K562 (cell line): ENCODE measurements at regions not wholly inside any gene's neighbourhood (a gene's known extent, or its start where the extent isn't known, plus 50 kb on each side); places are given as distances from the start of the nearest gene placed in this dataset.

Experiments used
- ATAC-seq: fragments of 200-7000 bp; cut with Tn5 transposase; 3 replicates; pipeline ENCODE4 v1.9.1; 2020; ENCODE audit warnings: moderate library complexity
- BruUV-seq: library from RNA; stranded (reverse); fragments of 400-500 nt; replicated peaks from 2 replicates; lab custom pipeline; 2021; lab: Mats Ljungman, UMichigan
- CTCF ChIA-PET: fragments of 300-600 bp; formaldehyde crosslinking; extraction: SDS; loops from one replicate; lab custom pipeline; 2021; ENCODE audit warnings: low intra/inter-chr PET ratio; lab: Yijun Ruan, JAX
- POLR2A ChIA-PET: fragments of 300-600, 350-650 bp; sonication (Branson Sonifier 250); formaldehyde crosslinking; extraction: SDS; loops from one replicate; lab custom pipeline; 2021; ENCODE audit warnings: antibody characterized with exemption, inconsistent platforms; lab: Yijun Ruan, JAX
- DNase-seq, 4 experiments: peaks; one replicate each; pipeline versions ENCODE4 v3.0.0 to v3.0.0-alpha.2; 2011 to 2018; ENCODE audit warnings: low spot score in 3 of 4, mixed read lengths in 3 of 4; ENCODE audit errors: extremely low read depth in 1 of 4
- FAIRE-seq: peaks from 2 replicates; lab custom pipeline; 2011; peaks lifted over from hg19 to GRCh38; lab: Jason Lieb, UNC
- H2AFZ ChIP-seq: 2 replicates; pipeline ENCODE4 v1.6.0; 2011; ENCODE audit warnings: low read depth, low read length, control low read depth, inconsistent platforms
- H3K27ac ChIP-seq: fragments of 200-600 bp; 3 replicates; pipeline ENCODE4 v1.8.0; 2011; ENCODE audit warnings: low read depth, mild to moderate bottlenecking, control low read depth, inconsistent platforms, low read length, moderate library complexity, mixed read lengths; ENCODE audit errors: extremely low read depth
- H3K27me3 ChIP-seq, 2 experiments: fragments of 300-600 bp in 1 of 2; 2 replicates in 1 of 2; 3 replicates in 1 of 2; pipeline versions ENCODE4 v1.6.0 to v1.8.0; 2011; ENCODE audit warnings: inconsistent platforms in 2 of 2, low read length in 2 of 2, mild to moderate bottlenecking in 1 of 2, mixed read lengths in 1 of 2, moderate library complexity in 1 of 2; ENCODE audit not compliant: control insufficient read depth in 2 of 2, insufficient read depth in 2 of 2
- H3K36me3 ChIP-seq: fragments of 300-600 bp; 3 replicates; pipeline ENCODE4 v1.8.0; 2011; ENCODE audit warnings: mild to moderate bottlenecking, low read length, inconsistent platforms; ENCODE audit not compliant: control insufficient read depth, insufficient read depth
- H3K4me1 ChIP-seq, 2 experiments: fragments of 200-600 bp in 1 of 2; replicated peaks in 1 of 2; 2 replicates in 1 of 2; 3 replicates in 1 of 2; pipeline versions ENCODE4 v1.5.1 to v1.8.0; 2011; ENCODE audit warnings: inconsistent platforms in 2 of 2, low read length in 2 of 2, mild to moderate bottlenecking in 1 of 2, mixed read lengths in 1 of 2, moderate library complexity in 1 of 2; ENCODE audit not compliant: control insufficient read depth in 2 of 2, insufficient read depth in 2 of 2
- H3K4me2 ChIP-seq: 2 replicates; pipeline ENCODE4 v1.6.1; 2011; ENCODE audit warnings: low read length, control low read depth, inconsistent platforms, mixed read lengths; ENCODE audit not compliant: insufficient read depth
- H3K4me3 ChIP-seq: fragments of 200-600 bp; sonication (generic), shearing (Covaris generic); 2 replicates; pipeline ENCODE4 v1.5.1; 2016; ENCODE audit warnings: control low read depth, inconsistent platforms
- H3K79me2 ChIP-seq: fragments of 200-600 bp; 3 replicates; pipeline ENCODE4 v1.8.0; 2011; ENCODE audit warnings: low read length, inconsistent platforms; ENCODE audit not compliant: control insufficient read depth, insufficient read depth
- H3K9ac ChIP-seq, 2 experiments: 2 replicates each; pipeline versions ENCODE4 v1.6.0 to v1.6.1; 2011; ENCODE audit warnings: low read depth in 2 of 2, low read length in 2 of 2, control low read depth in 1 of 2, inconsistent platforms in 1 of 2, mild to moderate bottlenecking in 1 of 2, mixed read lengths in 1 of 2; ENCODE audit not compliant: insufficient read depth in 1 of 2
- H3K9me1 ChIP-seq: one replicate; pipeline ENCODE4 v1.6.0; 2011; ENCODE audit warnings: inconsistent platforms, mild to moderate bottlenecking, low read length, moderate library complexity; ENCODE audit not compliant: control insufficient read depth, insufficient read depth
- H3K9me3 ChIP-seq: replicated peaks from 2 replicates; pipeline ENCODE4 v1.5.1; 2011; ENCODE audit warnings: low read depth, low read length, inconsistent platforms; ENCODE audit not compliant: control insufficient read depth, insufficient read depth
- H4K20me1 ChIP-seq: replicated peaks from 2 replicates; pipeline ENCODE4 v1.6.1; 2011; ENCODE audit warnings: low read length, inconsistent platforms, mixed read lengths; ENCODE audit not compliant: control insufficient read depth, insufficient read depth
- BRD4 ChIP-seq: fragments of 200-600 bp; sonication (generic); IDR thresholded peaks from 2 replicates; pipeline ENCODE4 v1.6.1; 2017; ENCODE audit warnings: inconsistent platforms
- CBFA2T2 ChIP-seq: fragments of 450-650 bp; conservative IDR thresholded peaks from 2 replicates; pipeline ENCODE4 v1.6.1; 2017; ENCODE audit warnings: mild to moderate bottlenecking
- CC2D1A ChIP-seq: fragments of 450-650 bp; IDR thresholded peaks from 2 replicates; pipeline ENCODE4 v1.6.1; 2017; ENCODE audit warnings: mild to moderate bottlenecking
- KAT8 ChIP-seq: fragments of 450-650 bp; IDR thresholded peaks from 2 replicates; pipeline ENCODE4 v1.6.1; 2016; ENCODE audit warnings: low read depth, mild to moderate bottlenecking
- NBN ChIP-seq: fragments of 450-650 bp; IDR thresholded peaks from 2 replicates; pipeline ENCODE4 v1.6.1; 2016; ENCODE audit warnings: low read depth, mild to moderate bottlenecking
- RNF219 ChIP-seq: fragments of 250-450 bp; sonication (Bioruptor Pico); IDR thresholded peaks from 2 replicates; pipeline ENCODE4 v1.5.0; 2022; ENCODE audit warnings: mild to moderate bottlenecking
- SRF ChIP-seq, 2 experiments: fragments of 250-450, 450-650 bp in 1 of 2; sonication (Bioruptor Pico) in 1 of 2; sonication (generic) in 1 of 2; formaldehyde crosslinking; IDR thresholded peaks; 2 replicates each; pipeline versions ENCODE4 v1.5.0 to v1.5.1; 2020 to 2022; ENCODE audit warnings: mild to moderate bottlenecking in 1 of 2, missing genetic modification reagents in 1 of 2
- TEAD4 ChIP-seq, 2 experiments: sonication (generic) in 1 of 2; formaldehyde crosslinking in 1 of 2; IDR thresholded peaks; 2 replicates each; pipeline versions ENCODE4 v1.6.1 to v1.8.0; 2012 to 2022; ENCODE audit warnings: borderline replicate concordance in 1 of 2, inconsistent platforms in 1 of 2, low read length in 1 of 2, mild to moderate bottlenecking in 1 of 2, missing genetic modification reagents in 1 of 2
- ZNF175 ChIP-seq: fragments of 200-800 bp; sonication (Bioruptor generic); IDR thresholded peaks from 2 replicates; pipeline ENCODE4 v1.6.1; 2016; ENCODE audit warnings: low read depth, mild to moderate bottlenecking, missing genetic modification characterization, missing compliant biosample characterization
- WGBS: fragments of 100-300 bp; shearing (Covaris generic); methylation state at CpG from one replicate; pipeline ENCODE4 v1.1.6; 2016; ENCODE audit warnings: low coverage, mixed read lengths; ENCODE audit not compliant: insufficient coverage; ENCODE audit errors: missing lambda C conversion rate; 5-methylcytosine and 5-hydroxymethylcytosine counted together
- in situ Hi-C: fragments of 300-500 bp; cut with MboI; formaldehyde crosslinking; loops from 4 replicates; pipeline ENCODE4 v1.15.0; 2018; ENCODE audit warnings: inconsistent platforms, mixed read lengths
- intact Hi-C: fragments of 100-400 bp; cut with micrococcal nuclease; formaldehyde crosslinking; loops from 2 replicates; pipeline ENCODE4 v1.14.2; 2022

GRCh38 chr13:92951273-92951890 lies 275.2 kb upstream of the GPC6 start:
- Histone ChIP-seq H4K20me1 (no peaks in the 10 kb centered on the region), H3K4me3 (no peak overlapping the region), H3K27ac (no peak overlapping the region), H3K27me3 (no peaks in the 10 kb centered on the region), H2AFZ (no peak overlapping the region), H3K9me3 (no peaks in the 10 kb centered on the region), H3K36me3 (no peaks in the 10 kb centered on the region), H3K4me2 (no peak overlapping the region), H3K79me2 (no peaks in the 10 kb centered on the region), H3K9me1 (no peaks in the 10 kb centered on the region), H3K9ac (no peak overlapping the region), H3K4me1 (no peaks in the 10 kb centered on the region)
- intact Hi-C loops = no loop called here
- 3% methylated on average over 6 of the region's 7 CpGs for WGBS
- no peak for TF ChIP-seq CBFA2T2
- no TSS peak for BruUV-seq
- in situ Hi-C loops = no loop called here
- DNase-seq (no peak), ATAC-seq (no peak), FAIRE-seq (no peak)
- CTCF ChIA-PET = no interaction called here
- POLR2A ChIA-PET = no interaction called here

DNA sequence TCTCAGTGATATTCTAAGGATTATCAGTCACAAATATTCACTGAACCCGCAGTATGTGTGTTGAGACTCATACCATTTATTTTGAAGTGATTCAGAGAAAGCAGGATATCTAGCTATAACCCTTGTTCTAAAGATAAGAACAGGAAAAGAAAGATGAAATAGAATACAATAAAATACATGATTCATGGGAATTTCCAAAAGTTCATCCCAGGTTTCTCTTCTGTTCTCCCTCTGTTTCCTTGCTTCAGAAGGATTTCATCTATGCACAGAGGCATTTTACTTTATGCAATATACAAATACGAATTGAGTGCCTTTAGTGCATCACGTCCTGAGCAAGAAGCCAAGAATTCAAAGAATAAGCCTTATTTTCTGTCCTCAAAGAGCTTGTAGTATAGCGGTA lies 274.4 kb upstream of the GPC6 start:
- no peaks in the 10 kb centered on the region for H3K79me2 ChIP-seq
- ChIA-PET CTCF (no interaction called here), POLR2A (no interaction called here)
- DNase-seq (no peak), ATAC-seq (no peak), FAIRE-seq (no peak)
- H3K9ac ChIP-seq = no peak overlapping the region
- no peak overlapping the region for H3K4me2 ChIP-seq
- no peak overlapping the region for H3K27ac ChIP-seq
- WGBS = 0% methylated on average over 4 of the region's 4 CpGs
- no peaks in the 10 kb centered on the region for H3K36me3 ChIP-seq
- no TSS peak for BruUV-seq
- no peak overlapping the region for H2AFZ ChIP-seq
- H3K4me3 ChIP-seq = no peak overlapping the region
- H3K27me3 ChIP-seq = no peaks in the 10 kb centered on the region
- H3K9me3 ChIP-seq = no peaks in the 10 kb centered on the region
- H4K20me1 ChIP-seq = no peaks in the 10 kb centered on the region
- intact Hi-C loops = no loop called here
- no peaks in the 10 kb centered on the region for H3K9me1 ChIP-seq
- in situ Hi-C loops = no loop called here
- no peaks in the 10 kb centered on the region for H3K4me1 ChIP-seq
- TF ChIP-seq TEAD4 (IDR thresholded peaks at IDR 0.05; ENCODE audit: low read length) (no peak), TEAD4 (CRISPR knock-in tag; IDR thresholded peaks at IDR 0.05; ENCODE audit: borderline replicate concordance) (no peak), NBN (no peak), BRD4 (no peak), KAT8 (no peak), ZNF175 (no peak), SRF (CRISPR knock-in tag; IDR thresholded peaks at IDR 0.05) (no peak), CC2D1A (no peak), RNF219 (no peak)
